Pancreas (tissue), 10 donors: ENCODE measurements at regions not wholly inside any gene's neighbourhood (a gene's known extent, or its start where the extent isn't known, plus 50 kb on each side); places are given as distances from the start of the nearest gene placed in this dataset.
"Not testable (repeated sequence)": the region's sequence is repeated elsewhere in the genome, so short reads cannot be mapped to it uniquely, and the experiment has no call there.

Experiments used
- ATAC-seq, 4 donors: fragments of 200-7000 bp; cut with Tn5 transposase; one replicate each; pipeline versions ENCODE4 v1.8.0 to v1.9.1; 2020; ENCODE audit warnings: mild to moderate bottlenecking in 4 of 4, moderate library complexity in 4 of 4
- DNase-seq, 6 donors: peaks; one replicate each; pipeline ENCODE4 v3.0.0-alpha.2; 2020
- FAIRE-seq: peaks from 2 replicates; lab custom pipeline; 2012; peaks lifted over from hg19 to GRCh38; lab: Jason Lieb, UNC
- H3K27ac ChIP-seq, 4 donors: fragments of 200-600 bp; sonication (generic); 1 replicate in 3 of 4; 2 replicates in 1 of 4; pipeline versions ENCODE4 v1.5.0 to v1.8.0; 2020
- H3K27me3 ChIP-seq, 4 donors: fragments of 200-600 bp; one replicate each; pipeline ENCODE4 v1.8.0; 2021
- H3K36me3 ChIP-seq, 3 donors: fragments of 200-600 bp; sonication (generic) in 1 of 3; one replicate each; pipeline versions ENCODE4 v1.5.0 to v1.8.0; 2020 to 2021
- H3K4me1 ChIP-seq, 3 donors: fragments of 200-600 bp; one replicate each; pipeline ENCODE4 v1.8.0; 2021
- H3K4me3 ChIP-seq, 4 donors: fragments of 200-600 bp; sonication (generic) in 2 of 4; one replicate each; pipeline versions ENCODE4 v1.5.0 to v1.8.0; 2020 to 2021
- H3K9me3 ChIP-seq, 4 donors: fragments of 200-600 bp; one replicate each; pipeline ENCODE4 v1.8.0; 2021
- CTCF ChIP-seq, 4 donors: fragments of 200-600 bp; sonication (generic) in 3 of 4; IDR thresholded peaks; one replicate each; pipeline versions ENCODE4 v1.5.0 to v1.8.0; 2021; ENCODE audit warnings: antibody characterized with exemption in 4 of 4
- WGBS, 2 donors: extraction: QIAGEN DNeasy Blood & Tissue Kit; methylation state at CpG; one replicate each; pipeline ENCODE4 v1.1.7; 2013; 5-methylcytosine and 5-hydroxymethylcytosine counted together
- intact Hi-C, 3 donors: fragments of 100-400 bp; cut with DNase I; formaldehyde crosslinking; loops; one replicate each; pipeline versions ENCODE4 v1.11.1 to v1.14.2; 2022
- donor health status: healthy with polysubstance abuse.
- donor health status: DM: no; HTN: no; CAD: no; lungs with moderate emphysema.
- donor health status: DM: no; HTN: no; CAD: no.
- donor health status: control.
- donor health status: control.
- donor health status: Bipolar disorder and iron deficiency.
- donor health status: DM: yes; HTN: yes; CAD: no.
- donor health status: DM: no; HTN: no; CAD: no.
- donor health status: DM: no; HTN: no; CAD: no.
- donor health status: DM: yes; HTN: yes; CAD: no.

- Histone ChIP-seq H3K9me3 (no peaks in the 10 kb centered on the region), H3K27me3 (no peaks in the 10 kb centered on the region), H3K4me1 (no peaks in the 10 kb centered on the region), H3K4me3 (no peak overlapping the region), H3K27ac (no peak overlapping the region), H3K36me3 (no peaks in the 10 kb centered on the region)
- intact Hi-C loops, result no loop called here
- DNase-seq (no peak), ATAC-seq (no peak), FAIRE-seq (no peak)
- no peak for TF ChIP-seq CTCF (IDR thresholded peaks at IDR 0.05)
- 33 to 45% methylated on average over 2 of the region's 2 CpGs for WGBS, 2 donors
Measured at GRCh38 chr12:22122359-22122758, 76.3 kb downstream of the CMAS start.

- no peak overlapping the region for H3K4me3 ChIP-seq
- no peaks in the 10 kb centered on the region for H3K27me3 ChIP-seq
- TF ChIP-seq CTCF (IDR thresholded peaks at IDR 0.05), result no peak
- H3K9me3 ChIP-seq, result no peaks in the 10 kb centered on the region
- H3K4me1 ChIP-seq, result no peaks in the 10 kb centered on the region
- no peak overlapping the region for H3K27ac ChIP-seq
- ATAC-seq, result no peak
- whole genome bisulfite sequencing, 2 donors, result 72 to 79% methylated on average over 2 of the region's 2 CpGs
- DNase-seq, result no peak
- FAIRE-seq, result no peak
- no peaks in the 10 kb centered on the region for H3K36me3 ChIP-seq
- intact Hi-C loops, result no loop called here
Measured at GRCh38 chr12:22124987-22125386, 79.0 kb downstream of the CMAS start.

GRCh38 chr12:22126101-22126500 lies 80.1 kb downstream of the CMAS start:
- H3K27ac ChIP-seq, H3K36me3 ChIP-seq, H3K27me3 ChIP-seq, DNase-seq, ATAC-seq, FAIRE-seq, H3K9me3 ChIP-seq, intact Hi-C loops, H3K4me1 ChIP-seq, H3K4me3 ChIP-seq: not testable (repeated sequence)
- 20 to 26% methylated on average over 2 of the region's 2 CpGs for WGBS, 2 donors

GRCh38 chr12:22126758-22127157 lies 80.7 kb downstream of the CMAS start:
- no peak overlapping the region for H3K4me3 ChIP-seq

GRCh38 chr12:22130671-22131070 lies 84.7 kb downstream of the CMAS start:
- TF ChIP-seq CTCF (IDR thresholded peaks at IDR 0.05), result no peak
- H3K4me3 ChIP-seq, result no peak overlapping the region
- no peak for FAIRE-seq
- intact Hi-C loops, result no loop called here
- no peak for DNase-seq
- no peaks in the 10 kb centered on the region for H3K36me3 ChIP-seq
- no peak overlapping the region for H3K27ac ChIP-seq
- 79 to 90% methylated on average over 3 of the region's 3 CpGs for WGBS, 2 donors
- no peak for ATAC-seq
- H3K9me3 ChIP-seq, result no peaks in the 10 kb centered on the region
- no peaks in the 10 kb centered on the region for H3K27me3 ChIP-seq
- no peaks in the 10 kb centered on the region for H3K4me1 ChIP-seq

More at GRCh38 chr12:22126758-22127157, 80.7 kb downstream of the CMAS start:
- ATAC-seq (no peak), FAIRE-seq (no peak), DNase-seq (no peak)
- no peak for TF ChIP-seq CTCF (IDR thresholded peaks at IDR 0.05)
- Histone ChIP-seq H3K27ac (no peak overlapping the region), H3K27me3 (no peaks in the 10 kb centered on the region), H3K36me3 (no peaks in the 10 kb centered on the region), H3K4me1 (no peaks in the 10 kb centered on the region), H3K9me3 (no peaks in the 10 kb centered on the region)
- WGBS, 2 donors, result 0% methylated on average over 1 of the region's 1 CpG
- intact Hi-C loops, result no loop called here

GRCh38 chr12:22136604-22137117 lies 90.6 kb downstream of the CMAS start:
- H3K27me3 ChIP-seq, H3K27ac ChIP-seq, H3K9me3 ChIP-seq, intact Hi-C loops, H3K36me3 ChIP-seq, H3K4me3 ChIP-seq, DNase-seq, FAIRE-seq, H3K4me1 ChIP-seq, ATAC-seq: not testable (repeated sequence)
- 63 to 77% methylated on average over 17 to 20 of the region's 21 CpGs for WGBS, 2 donors
